Calu3 (cell line): ENCODE measurements at regions not wholly inside any gene's neighbourhood (a gene's known extent, or its start where the extent isn't known, plus 50 kb on each side); places are given as distances from the start of the nearest gene placed in this dataset.

Experiments used
- BruUV-seq: library from RNA; stranded (reverse); fragments of 400-500 nt; replicated peaks from 2 replicates; lab custom pipeline; 2021; lab: Mats Ljungman, UMichigan
- CTCF ChIA-PET: fragments of 300-600 bp; sonication (Branson Sonifier 250); formaldehyde crosslinking; loops from one replicate; lab custom pipeline; 2022; ENCODE audit warnings: antibody characterized with exemption; lab: Charles Lee
- DNase-seq: peaks from one replicate; pipeline ENCODE4 v3.0.0; 2022
- H3K27ac Mint-ChIP-seq: one replicate; pipeline ENCODE4 v1.8.0; 2022; ENCODE audit warnings: mixed read lengths; ENCODE audit not compliant: unreplicated experiment
- H3K27me3 Mint-ChIP-seq: one replicate; pipeline ENCODE4 v1.8.0; 2022; ENCODE audit warnings: mixed read lengths; ENCODE audit not compliant: unreplicated experiment
- H3K36me3 Mint-ChIP-seq: one replicate; pipeline ENCODE4 v1.8.0; 2022; ENCODE audit warnings: mild to moderate bottlenecking, moderate library complexity, mixed read lengths; ENCODE audit not compliant: insufficient read depth, unreplicated experiment
- H3K4me1 Mint-ChIP-seq: one replicate; pipeline ENCODE4 v1.8.0; 2022; ENCODE audit warnings: mild to moderate bottlenecking, low read depth, mixed read lengths; ENCODE audit not compliant: unreplicated experiment
- H3K4me3 Mint-ChIP-seq: one replicate; pipeline ENCODE4 v1.8.0; 2022; ENCODE audit warnings: mild to moderate bottlenecking, low read depth, moderate library complexity, mixed read lengths; ENCODE audit not compliant: unreplicated experiment
- H3K9me3 Mint-ChIP-seq: one replicate; pipeline ENCODE4 v1.8.0; 2022; ENCODE audit warnings: low read depth, mixed read lengths; ENCODE audit not compliant: unreplicated experiment
- CTCF ChIP-seq: fragments of 200-600 bp; IDR thresholded peaks from one replicate; pipeline ENCODE4 v1.8.0; 2022; ENCODE audit warnings: antibody characterized with exemption; ENCODE audit not compliant: unreplicated experiment
- intact Hi-C: fragments of 100-400 bp; cut with micrococcal nuclease; formaldehyde crosslinking; loops from one replicate; pipeline ENCODE4 v1.10.0; 2022; ENCODE audit not compliant: unreplicated experiment

DNA sequence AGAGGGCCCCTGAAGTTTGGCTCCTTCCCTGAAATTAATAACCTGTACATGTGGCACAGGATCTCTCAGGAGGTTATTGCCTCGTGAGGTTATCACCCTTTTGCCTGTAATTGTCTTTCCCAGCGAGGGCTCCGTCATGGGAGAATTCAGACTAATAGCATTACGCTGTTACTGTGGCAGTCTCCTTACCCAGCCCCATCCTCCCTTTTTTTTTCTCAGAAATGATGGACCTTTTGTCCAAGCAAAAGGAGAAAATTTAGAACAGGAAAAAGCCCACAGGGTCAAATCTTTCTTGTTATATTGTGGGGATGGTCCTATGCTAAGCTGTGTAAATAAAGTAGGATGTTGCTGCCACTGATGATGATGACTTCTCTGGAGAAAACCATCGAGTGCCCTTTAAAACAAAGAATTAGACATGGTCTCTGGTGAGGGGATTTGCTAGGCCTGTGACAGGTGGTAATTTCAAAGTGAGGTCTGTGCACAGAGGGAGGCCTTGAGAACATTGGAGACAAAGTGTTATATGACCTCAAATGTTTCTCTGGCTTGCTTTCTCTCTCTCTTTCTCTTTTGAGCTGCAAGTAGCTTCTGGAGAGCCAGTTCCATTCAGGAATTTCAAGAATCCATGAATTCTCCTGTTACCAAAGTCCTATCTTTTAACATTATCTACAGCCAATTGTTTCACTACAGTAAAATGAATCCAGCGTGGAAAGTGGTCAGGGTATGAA lies 357.2 kb downstream of the BMP4 start:
- TF ChIP-seq CTCF: no peak
- DNase-seq: no peak
- intact Hi-C loops: no loop called here
- H3K36me3 Mint-ChIP-seq: no peaks in the 10 kb centered on the region
- H3K4me3 Mint-ChIP-seq: no peak overlapping the region
- CTCF ChIA-PET: no interaction called here
- H3K27ac Mint-ChIP-seq: no peak overlapping the region
- no peaks in the 10 kb centered on the region for H3K9me3 Mint-ChIP-seq
- BruUV-seq: no TSS peak
- no peaks in the 10 kb centered on the region for H3K27me3 Mint-ChIP-seq
- no peaks in the 10 kb centered on the region for H3K4me1 Mint-ChIP-seq

DNA sequence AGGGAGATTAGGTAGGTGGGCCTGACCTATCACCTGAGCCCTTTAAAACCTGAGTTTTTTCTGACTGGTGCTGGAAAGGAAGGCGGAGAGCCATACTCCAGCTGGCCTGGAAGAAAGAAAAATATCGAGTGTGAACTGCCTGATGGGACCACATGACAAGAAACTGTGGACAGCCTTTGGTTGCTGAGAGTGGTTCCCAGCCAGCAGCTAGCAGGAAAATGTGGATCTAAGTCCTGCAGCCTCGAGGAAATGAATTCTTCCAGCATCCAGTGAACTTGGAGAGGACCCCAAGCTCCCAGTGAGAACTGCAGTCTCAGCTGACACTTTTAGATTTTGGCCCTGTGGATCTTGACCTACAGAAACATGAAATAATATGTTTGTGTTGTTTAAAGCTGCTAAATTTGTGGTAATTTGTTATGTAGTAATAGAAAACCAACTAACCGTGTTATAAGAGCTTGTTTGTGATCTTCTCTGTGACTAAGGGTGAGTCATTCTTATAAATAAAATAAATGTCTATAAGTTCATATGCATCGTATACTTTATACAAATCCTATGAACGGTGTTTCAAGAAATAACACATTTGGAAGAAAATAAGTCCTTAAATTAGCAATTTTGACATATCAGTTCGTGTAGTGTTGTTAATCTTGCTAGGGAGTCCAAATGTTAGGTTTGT lies 359.6 kb downstream of the BMP4 start:
- CTCF ChIA-PET: no interaction called here
- Mint-ChIP-seq H3K9me3 (no peaks in the 10 kb centered on the region), H3K36me3 (no peaks in the 10 kb centered on the region), H3K27me3 (no peaks in the 10 kb centered on the region), H3K4me3 (no peak overlapping the region), H3K4me1 (no peaks in the 10 kb centered on the region), H3K27ac (no peak overlapping the region)
- BruUV-seq: no TSS peak
- no peak for DNase-seq
- intact Hi-C loops: no loop called here
- TF ChIP-seq CTCF: no peak

- CTCF ChIA-PET: interaction anchor here (0.9 kb wide), 1 partner anchor 64 kb away, joined by 3 read pairs; no protein-coding TSS in a partner anchor
- Mint-ChIP-seq H3K9me3 (no peaks in the 10 kb centered on the region), H3K27ac (no peak overlapping the region), H3K36me3 (no peaks in the 10 kb centered on the region), H3K4me1 (no peaks in the 10 kb centered on the region), H3K4me3 (no peak overlapping the region), H3K27me3 (peaks cover 21% of the 10 kb centered on the region)
- BruUV-seq: no TSS peak
- TF ChIP-seq CTCF: no peak
- no peak for DNase-seq
- intact Hi-C loops: no loop called here
Measured at GRCh38 chr14:53591816-53592215, 364.8 kb downstream of the BMP4 start.

GRCh38 chr14:53581504-53581903 lies 375.1 kb downstream of the BMP4 start:
- no peak overlapping the region for H3K27ac Mint-ChIP-seq
- no peaks in the 10 kb centered on the region for H3K36me3 Mint-ChIP-seq
- H3K4me1 Mint-ChIP-seq: no peaks in the 10 kb centered on the region
- no TSS peak for BruUV-seq
- no peak for DNase-seq
- TF ChIP-seq CTCF: no peak
- H3K27me3 Mint-ChIP-seq: no peaks in the 10 kb centered on the region
- H3K4me3 Mint-ChIP-seq: no peak overlapping the region
- H3K9me3 Mint-ChIP-seq: no peaks in the 10 kb centered on the region
- intact Hi-C loops: no loop called here
- CTCF ChIA-PET: no interaction called here
